ENCODE measurements at regions not wholly inside any gene's neighbourhood (a gene's known extent, or its start where the extent isn't known, plus 50 kb on each side); places are given as distances from the start of the nearest gene placed in this dataset.

- TF ChIP-seq REST (IDR thresholded peaks at IDR 0.05; ENCODE audit: insufficient read depth in 1 of 2, low read depth in 2 of 2, low read length in 2 of 2) = no peak
- no peak for TF ChIP-seq POLR2AphosphoS5 (IDR thresholded peaks at IDR 0.05; ENCODE audit: low read depth, low read length)
- TF ChIP-seq TAF1 (IDR thresholded peaks at IDR 0.05; ENCODE audit: borderline replicate concordance, insufficient read depth, low read length) = no peak
- no peak for TF ChIP-seq FOXP2 (optimal IDR thresholded peaks at IDR 0.05; ENCODE audit: borderline replicate concordance, extremely low read depth, extremely low read length, insufficient read depth)
- no peak for TF ChIP-seq SIN3A (IDR thresholded peaks at IDR 0.05; ENCODE audit: borderline replicate concordance, insufficient read depth, low read length)
These were observed 202.5 kb upstream of the GAS1 start for GRCh38 chr9:87149799-87150198.

Measured in PFSK-1 (cell line).